Keratinocyte (primary cell): ENCODE measurements at regions not wholly inside any gene's neighbourhood (a gene's known extent, or its start where the extent isn't known, plus 50 kb on each side); places are given as distances from the start of the nearest gene placed in this dataset.
"Not testable (repeated sequence)": the region's sequence is repeated elsewhere in the genome, so short reads cannot be mapped to it uniquely, and the experiment has no call there.

Source experiments
- DNase-seq: peaks from one replicate; pipeline ENCODE4 v3.0.0-alpha.2; 2011; ENCODE audit warnings: low read depth, missing footprints, low spot score
- FAIRE-seq: peaks from 2 replicates; lab custom pipeline; 2011; peaks lifted over from hg19 to GRCh38; lab: Jason Lieb, UNC
- H2AFZ ChIP-seq: 2 replicates; pipeline ENCODE4 v1.6.0; 2012; ENCODE audit warnings: low read length, control low read depth, inconsistent platforms; ENCODE audit not compliant: control insufficient read depth
- H3K27ac ChIP-seq: 2 replicates; pipeline ENCODE4 v1.5.1; 2011; ENCODE audit warnings: low read length; ENCODE audit not compliant: control insufficient read depth, insufficient read depth
- H3K27me3 ChIP-seq: 3 replicates; pipeline ENCODE4 v1.6.0; 2011; ENCODE audit warnings: low read length; ENCODE audit not compliant: control insufficient read depth, insufficient read depth; ENCODE audit errors: extremely low read depth
- H3K36me3 ChIP-seq, 2 experiments: 2 replicates in 1 of 2; 3 replicates in 1 of 2; pipeline ENCODE4 v1.5.1; 2011; ENCODE audit warnings: low read length in 2 of 2, mild to moderate bottlenecking in 1 of 2; ENCODE audit not compliant: control insufficient read depth in 2 of 2, insufficient read depth in 2 of 2; ENCODE audit errors: extremely low read depth in 1 of 2
- H3K4me1 ChIP-seq: 3 replicates; pipeline ENCODE4 v1.5.1; 2011; ENCODE audit warnings: low read length; ENCODE audit not compliant: control insufficient read depth, insufficient read depth; ENCODE audit errors: extremely low read depth
- H3K4me2 ChIP-seq: 3 replicates; pipeline ENCODE4 v1.6.0; 2011; ENCODE audit warnings: low read depth, low read length; ENCODE audit not compliant: control insufficient read depth, insufficient read depth; ENCODE audit errors: extremely low read depth
- H3K4me3 ChIP-seq, 3 experiments: fragments of 200-600 bp in 1 of 3; sonication (generic) in 1 of 3; 2 replicates in 2 of 3; 3 replicates in 1 of 3; pipeline ENCODE4 v1.5.1; 2011 to 2016; ENCODE audit warnings: low read length in 3 of 3, mild to moderate bottlenecking in 3 of 3, control low read depth in 2 of 3, inconsistent platforms in 1 of 3, low read depth in 1 of 3, mixed read lengths in 1 of 3, mixed run types in 1 of 3, moderate library complexity in 1 of 3; ENCODE audit not compliant: control insufficient read depth in 2 of 3, insufficient read depth in 2 of 3; ENCODE audit errors: extremely low read depth in 1 of 3
- H3K79me2 ChIP-seq: 2 replicates; pipeline ENCODE4 v1.6.0; 2012; ENCODE audit warnings: low read length; ENCODE audit not compliant: control insufficient read depth, insufficient read depth
- H3K9ac ChIP-seq: 3 replicates; pipeline ENCODE4 v1.6.0; 2011; ENCODE audit warnings: low read length; ENCODE audit not compliant: control insufficient read depth, insufficient read depth; ENCODE audit errors: extremely low read depth
- H3K9me1 ChIP-seq: 3 replicates; pipeline ENCODE4 v1.6.0; 2011; ENCODE audit warnings: low read length; ENCODE audit not compliant: control insufficient read depth, insufficient read depth; ENCODE audit errors: extremely low read depth
- H3K9me3 ChIP-seq: 2 replicates; pipeline ENCODE4 v1.5.1; 2012; ENCODE audit warnings: low read depth, low read length; ENCODE audit not compliant: control insufficient read depth
- H4K20me1 ChIP-seq: 3 replicates; pipeline ENCODE4 v1.6.0; 2011; ENCODE audit warnings: low read length; ENCODE audit not compliant: control insufficient read depth, insufficient read depth; ENCODE audit errors: extremely low read depth
- CTCF ChIP-seq, 3 experiments: IDR thresholded peaks in 1 of 3; conservative IDR thresholded peaks in 1 of 3; optimal IDR thresholded peaks in 1 of 3; 2 replicates in 2 of 3; 3 replicates in 1 of 3; pipeline versions ENCODE3 to v1.5.1; 2011; ENCODE audit warnings: low read length in 3 of 3, mild to moderate bottlenecking in 3 of 3, moderate library complexity in 2 of 3, control low read depth in 1 of 3, inconsistent platforms in 1 of 3; ENCODE audit not compliant: insufficient read depth in 2 of 3; ENCODE audit errors: extremely low read depth in 1 of 3
- EZH2 ChIP-seq: IDR thresholded peaks from one replicate; pipeline ENCODE4 v1.6.1; 2012; ENCODE audit warnings: inconsistent platforms, mild to moderate bottlenecking, low read length, moderate library complexity
- dilution Hi-C: fragments of 300-500 bp; cut with MboI; formaldehyde crosslinking; loops from one replicate; pipeline ENCODE4 v1.7.0; 2020; ENCODE audit warnings: low sequenced_read_pairs; ENCODE audit not compliant: extremely low pct_ligation_motif_present

GRCh38 chr13:54268013-54268695 is 1239.5 kb downstream of the OLFM4 start:
- H3K9me1 ChIP-seq, H3K9ac ChIP-seq, H3K27ac ChIP-seq, dilution Hi-C loops, H3K4me1 ChIP-seq, H2AFZ ChIP-seq, H3K4me2 ChIP-seq, H3K79me2 ChIP-seq, FAIRE-seq, H3K27me3 ChIP-seq, H4K20me1 ChIP-seq, H3K9me3 ChIP-seq, H3K4me3 ChIP-seq, DNase-seq, H3K36me3 ChIP-seq: not testable (repeated sequence)

- Histone ChIP-seq H3K4me1 (no peaks in the 10 kb centered on the region), H3K9me1 (no peaks in the 10 kb centered on the region), H4K20me1 (no peaks in the 10 kb centered on the region), H3K27ac (no peak overlapping the region), H3K4me3 (no peak overlapping the region), H3K27me3 (no peaks in the 10 kb centered on the region), H3K9me3 (peaks cover 6% of the 10 kb centered on the region), H3K4me2 (no peak overlapping the region), H3K9ac (no peak overlapping the region), H3K79me2 (no peaks in the 10 kb centered on the region), H3K36me3 (no peaks in the 10 kb centered on the region), H2AFZ (no peak overlapping the region)
- dilution Hi-C loops, result no loop called here
- TF ChIP-seq CTCF (optimal IDR thresholded peaks at IDR 0.05 in 1 of 3, IDR thresholded peaks at IDR 0.05 in 1 of 3, conservative IDR thresholded peaks at IDR 0.05 in 1 of 3; ENCODE audit: extremely low read depth in 1 of 3, insufficient read depth in 2 of 3, low read length in 3 of 3), result no peak
- TF ChIP-seq EZH2, result no peak
- no peak for FAIRE-seq
- no peak for DNase-seq
Measured at GRCh38 chr13:54287062-54287764, 1258.6 kb downstream of the OLFM4 start.
